GM19238 (cell line): ENCODE measurements at regions not wholly inside any gene's neighbourhood (a gene's known extent, or its start where the extent isn't known, plus 50 kb on each side); places are given as distances from the start of the nearest gene placed in this dataset.

ENCODE experiments used
- DNase-seq: peaks from one replicate; pipeline ENCODE4 v3.0.0; 2011; ENCODE audit warnings: low spot score; ENCODE audit not compliant: insufficient read length

DNA sequence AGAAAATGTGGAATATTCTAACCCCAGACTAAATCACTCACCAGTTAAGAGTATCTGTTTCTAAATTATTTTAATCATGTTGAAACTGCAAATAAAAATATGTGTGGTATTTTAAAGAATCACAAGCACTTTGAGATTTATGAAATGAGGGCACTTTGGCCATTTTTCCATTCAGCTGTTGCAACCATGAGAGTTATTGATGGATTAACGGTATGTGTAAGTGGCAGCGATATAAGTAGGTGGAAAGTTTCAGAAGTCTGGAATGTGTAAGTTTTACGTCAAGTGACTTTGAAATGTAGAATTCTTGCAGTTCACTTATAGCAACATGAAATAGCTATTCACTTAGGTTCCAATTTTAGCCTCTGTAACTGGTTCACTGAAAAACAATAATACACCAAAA, 905.1 kb upstream of the SLIT2 start:
- DNase-seq = no peak

- DNase-seq = no peak
Observed at GRCh38 chr4:19329631-19330030, 922.1 kb upstream of the SLIT2 start.

DNA sequence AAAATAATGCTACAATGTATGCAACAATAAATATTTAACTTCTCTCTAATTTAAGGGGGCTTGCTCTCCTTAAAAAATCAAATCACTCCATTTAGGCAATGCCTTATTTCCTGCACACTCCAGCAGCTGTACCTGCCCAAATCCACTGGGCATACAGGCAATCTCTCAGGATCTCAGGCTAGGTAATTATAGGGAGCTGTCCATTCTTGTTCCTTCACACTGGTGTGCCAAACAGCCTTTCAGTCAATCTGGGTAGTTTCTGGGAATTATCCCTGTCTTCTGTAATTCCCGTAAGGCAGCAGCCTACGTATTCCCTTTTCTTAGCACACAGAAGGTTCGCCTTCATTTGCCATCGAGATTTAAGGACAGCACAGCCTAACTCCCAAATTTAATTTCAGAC, 922.6 kb upstream of the SLIT2 start:
- DNase-seq = no peak

DNA sequence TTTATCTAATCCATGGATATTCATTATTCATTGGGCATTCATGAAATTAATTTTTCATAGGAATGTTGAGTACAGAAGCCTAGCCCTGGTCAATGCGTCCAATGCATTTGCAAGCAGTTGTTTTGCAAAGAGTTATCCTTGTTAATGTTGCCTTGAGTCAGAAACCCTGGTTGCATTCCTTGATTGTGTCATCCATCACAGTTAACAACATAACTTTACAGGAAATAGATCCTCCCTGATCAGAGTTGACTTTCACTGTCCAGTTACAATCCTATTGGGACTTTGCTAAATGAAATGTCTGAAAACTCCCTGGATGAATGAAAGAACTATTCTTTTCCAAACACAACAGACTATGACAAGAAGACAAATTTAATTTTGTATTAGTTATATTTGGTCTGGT, 924.3 kb upstream of the SLIT2 start:
- DNase-seq = no peak

DNA sequence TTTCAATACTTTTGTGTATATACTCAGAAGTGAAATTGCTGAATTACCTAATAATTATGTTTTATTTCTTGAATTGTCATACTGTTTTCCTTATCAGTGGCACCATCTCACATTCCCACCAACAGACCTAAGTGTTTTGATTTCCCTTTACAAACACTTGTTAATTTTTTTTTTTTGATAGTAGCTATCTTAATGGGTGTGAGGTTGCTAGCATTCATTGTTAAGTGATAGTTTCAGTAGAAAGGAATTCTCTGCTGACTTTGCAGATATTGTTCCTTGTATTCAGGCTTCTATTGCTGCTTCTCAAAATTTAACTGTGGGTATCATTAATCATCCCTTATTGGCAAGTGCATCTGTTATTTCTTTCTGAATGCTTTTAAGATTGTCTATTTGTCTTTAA, 927.5 kb upstream of the SLIT2 start:
- no peak for DNase-seq

DNA sequence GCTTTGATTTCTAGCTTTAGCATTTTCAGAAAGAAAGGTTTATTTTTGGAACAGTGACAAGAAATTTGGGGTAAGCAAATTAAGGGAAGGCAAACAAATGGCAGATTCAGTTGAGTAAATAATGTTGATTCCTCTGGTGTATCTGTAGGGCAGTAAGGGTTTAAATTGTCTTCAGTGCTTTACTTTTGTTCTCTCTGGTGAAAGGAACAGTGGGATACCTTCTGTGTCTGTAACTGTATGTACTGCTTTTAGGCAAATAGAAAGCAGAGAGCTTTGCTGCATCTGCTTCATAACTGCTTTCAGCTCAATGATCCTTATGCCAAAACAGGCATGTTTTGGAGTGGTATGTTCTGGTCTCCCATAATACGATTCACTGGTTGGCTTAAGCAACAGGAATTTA, 932.1 kb upstream of the SLIT2 start:
- no peak for DNase-seq

DNA sequence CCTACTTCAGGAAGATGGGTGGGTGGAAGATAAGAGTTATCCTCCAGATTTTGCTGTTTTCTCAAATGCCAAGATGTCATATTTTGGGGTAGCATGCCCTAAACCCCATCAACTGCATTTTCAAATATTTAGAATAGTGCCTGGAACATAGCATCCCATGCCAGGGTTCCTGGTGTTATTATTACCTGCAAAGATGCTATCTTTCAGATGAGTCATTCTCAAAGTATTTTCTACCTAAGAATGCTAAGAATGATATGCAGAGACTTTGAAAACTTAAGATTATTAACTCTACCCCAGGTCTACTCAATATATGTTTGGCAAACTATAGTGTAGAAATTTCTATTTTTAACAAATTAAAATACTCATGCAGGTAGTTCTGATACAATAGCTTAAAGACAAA, 934.3 kb upstream of the SLIT2 start:
- DNase-seq = no peak

DNA sequence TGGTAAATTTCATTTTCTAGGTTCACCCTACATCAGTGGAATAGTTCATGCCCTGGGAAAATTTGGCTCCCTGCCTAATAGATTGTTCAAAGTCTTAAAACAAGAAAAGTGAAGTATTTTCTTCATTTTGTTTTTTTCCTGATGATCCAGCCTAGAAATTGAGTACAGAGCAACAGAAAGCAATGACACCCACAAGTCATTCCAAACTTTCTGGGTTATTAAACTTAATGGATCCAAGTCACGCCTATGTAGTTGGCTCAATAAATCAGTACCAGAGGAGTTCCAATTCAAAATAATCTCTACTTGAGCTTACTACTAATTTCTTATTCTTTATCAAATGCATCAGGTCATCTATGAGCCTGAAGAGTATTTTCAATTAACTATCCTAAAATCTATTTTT, 937.6 kb upstream of the SLIT2 start:
- no peak for DNase-seq

GRCh38 chr4:19309378-19309777, 942.3 kb upstream of the SLIT2 start:
- no peak for DNase-seq

DNA sequence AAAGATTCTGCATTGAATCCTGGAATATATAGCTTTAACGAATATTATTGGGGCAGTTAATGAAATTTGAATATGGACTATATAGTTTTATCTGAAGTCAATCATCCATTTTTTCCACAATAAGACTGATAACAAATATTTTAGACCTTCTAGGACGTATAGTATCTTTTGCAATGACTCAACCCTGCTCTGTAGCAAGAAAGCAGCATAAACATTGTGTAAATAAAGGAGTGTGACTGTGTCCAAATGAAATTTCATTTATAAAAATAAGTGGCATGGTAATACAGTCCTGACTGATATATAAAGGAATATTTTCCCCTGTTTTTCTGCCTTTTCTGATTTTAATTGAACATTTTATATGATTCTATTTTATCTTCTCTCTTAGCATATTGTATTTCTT, 947.7 kb upstream of the SLIT2 start:
- DNase-seq = no peak

DNA sequence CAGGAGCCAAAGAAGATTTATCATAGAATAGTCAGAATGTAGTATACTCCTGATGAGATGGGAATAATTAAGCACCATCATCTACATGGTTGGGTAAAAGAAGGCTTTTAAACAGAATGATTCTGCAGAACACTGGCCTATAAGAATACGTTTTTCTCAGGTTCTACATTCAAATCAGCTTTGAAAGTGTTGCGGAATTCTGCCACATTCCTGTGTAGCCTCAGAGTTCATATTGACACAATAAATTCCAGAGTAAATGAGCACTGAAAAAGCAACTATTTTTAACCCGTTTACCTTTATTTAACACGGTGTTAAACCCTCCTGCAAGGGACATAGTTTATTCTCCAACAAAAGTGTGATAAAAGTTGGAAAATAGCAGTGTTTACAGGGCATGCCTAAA, 950.2 kb upstream of the SLIT2 start:
- DNase-seq = no peak

DNA sequence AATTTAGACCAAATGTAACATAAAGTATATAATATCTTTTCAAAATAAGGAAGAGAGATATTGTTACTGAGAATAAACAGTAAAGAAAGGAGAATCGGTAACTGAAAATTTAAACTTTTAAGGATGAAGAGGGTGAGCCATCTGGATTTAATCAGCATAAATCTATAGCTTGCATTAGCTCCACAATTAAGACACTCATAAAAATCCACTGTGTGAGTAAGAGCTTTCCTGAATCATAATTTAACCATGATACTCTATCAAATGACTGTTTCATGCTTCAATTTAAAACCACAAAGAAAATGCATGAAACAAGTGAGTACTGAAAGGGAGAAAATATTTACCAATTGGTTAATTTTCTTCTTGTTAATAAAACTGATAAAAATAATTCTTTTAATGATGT, 951.5 kb upstream of the SLIT2 start:
- DNase-seq = no peak

DNA sequence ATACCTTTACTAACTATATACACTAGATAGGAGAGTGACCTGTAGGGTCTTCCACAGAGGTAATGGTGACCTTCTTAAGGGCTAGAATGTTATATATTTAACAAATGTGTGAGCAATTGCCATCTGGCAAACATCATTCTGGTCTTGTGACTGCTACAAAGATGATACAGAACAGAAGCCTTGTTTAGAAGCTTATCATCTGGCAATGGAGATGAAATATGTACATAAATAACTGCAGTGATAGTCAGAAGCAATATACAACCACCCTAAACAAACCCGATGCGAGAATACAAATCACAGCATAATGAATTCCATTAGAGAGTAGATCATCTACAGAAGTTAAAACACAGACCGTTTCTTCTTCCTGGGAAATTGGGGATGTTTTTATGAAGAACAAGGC, 952.7 kb upstream of the SLIT2 start:
- no peak for DNase-seq

DNA sequence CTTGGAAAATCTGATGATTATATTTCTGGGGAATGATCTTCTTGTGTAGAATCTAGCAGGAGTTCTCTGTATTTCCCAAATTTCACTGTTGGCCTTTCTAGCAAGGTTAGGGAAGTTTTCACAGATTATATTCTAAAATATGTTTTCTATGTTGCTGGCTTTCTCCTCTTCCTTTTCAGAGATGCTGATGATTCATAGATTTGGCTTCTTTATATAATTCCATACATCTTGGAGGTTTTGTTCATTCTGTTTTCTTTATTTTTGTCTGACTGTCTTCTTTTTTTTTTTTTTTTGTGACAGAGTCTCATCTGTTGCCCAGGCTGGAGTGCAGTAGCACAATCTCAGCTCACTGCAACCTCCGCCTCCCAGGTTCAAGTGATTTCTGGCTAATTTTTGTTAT, 957.9 kb upstream of the SLIT2 start:
- no peak for DNase-seq

- DNase-seq = no peak
Observed at GRCh38 chr4:19293080-19293479, 958.6 kb upstream of the SLIT2 start.

- DNase-seq = no peak
Observed at GRCh38 chr4:19286924-19287323, 964.8 kb upstream of the SLIT2 start.

GRCh38 chr4:19285146-19285545, 966.6 kb upstream of the SLIT2 start:
- no peak for DNase-seq

DNA sequence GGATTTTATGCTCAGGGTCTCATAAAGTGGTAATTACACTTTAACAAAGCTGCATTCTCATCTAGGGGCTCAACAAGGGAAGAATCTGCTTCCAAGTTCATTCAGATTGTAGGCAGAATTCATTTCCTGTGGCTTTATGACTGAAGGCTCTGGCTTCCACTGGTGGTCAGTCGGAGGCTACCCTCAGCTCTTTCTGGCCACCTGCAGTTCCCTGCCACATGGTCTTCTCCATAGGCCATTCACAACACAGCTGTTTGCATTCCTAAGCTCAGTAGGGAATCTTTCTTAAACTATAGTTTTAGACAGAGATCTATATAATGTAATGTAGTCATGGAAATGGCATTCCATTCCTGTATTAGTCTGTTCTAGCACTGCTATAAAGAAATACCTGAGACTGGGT, 973.0 kb upstream of the SLIT2 start:
- no peak for DNase-seq

- no peak for DNase-seq
Observed at GRCh38 chr4:19266566-19266965, 985.1 kb upstream of the SLIT2 start.

DNA sequence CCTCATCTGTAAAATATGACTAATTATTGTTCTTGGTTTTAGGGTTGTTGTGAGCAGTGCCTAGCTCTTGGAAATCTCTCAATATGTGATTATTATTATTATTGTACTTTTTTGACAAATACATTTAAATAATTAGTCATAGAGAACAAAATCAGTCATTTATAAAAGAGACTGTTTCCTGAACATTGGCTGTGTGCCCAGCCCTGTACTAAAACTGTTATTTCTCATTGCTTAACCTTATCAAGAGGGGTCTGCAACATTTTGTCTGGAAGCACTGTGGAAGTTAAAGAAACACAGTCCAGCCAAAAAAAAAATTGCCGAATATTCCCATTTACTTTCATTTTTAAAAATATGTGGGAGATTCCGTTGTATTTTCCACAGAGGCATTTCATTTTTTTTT, 989.2 kb upstream of the SLIT2 start:
- DNase-seq = no peak

DNA sequence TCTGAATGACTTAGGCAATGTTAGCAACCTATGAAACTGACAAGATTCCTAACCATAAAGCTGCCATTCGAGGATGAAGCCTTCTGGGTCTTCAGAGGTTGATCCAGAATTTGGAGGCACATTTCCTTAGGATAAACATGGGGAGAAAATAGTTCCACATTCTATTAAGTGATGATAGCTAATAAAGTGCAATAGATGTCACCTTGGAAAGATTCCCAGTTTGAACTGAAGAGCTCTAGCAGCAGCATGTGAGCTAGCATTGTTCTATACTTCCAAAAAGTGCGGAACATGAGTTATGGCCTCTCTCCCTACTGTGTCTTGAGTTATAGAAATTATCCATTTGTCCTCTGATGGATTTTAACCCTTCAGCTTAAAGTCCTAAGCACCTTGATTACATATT, 991.4 kb upstream of the SLIT2 start:
- DNase-seq = no peak

DNA sequence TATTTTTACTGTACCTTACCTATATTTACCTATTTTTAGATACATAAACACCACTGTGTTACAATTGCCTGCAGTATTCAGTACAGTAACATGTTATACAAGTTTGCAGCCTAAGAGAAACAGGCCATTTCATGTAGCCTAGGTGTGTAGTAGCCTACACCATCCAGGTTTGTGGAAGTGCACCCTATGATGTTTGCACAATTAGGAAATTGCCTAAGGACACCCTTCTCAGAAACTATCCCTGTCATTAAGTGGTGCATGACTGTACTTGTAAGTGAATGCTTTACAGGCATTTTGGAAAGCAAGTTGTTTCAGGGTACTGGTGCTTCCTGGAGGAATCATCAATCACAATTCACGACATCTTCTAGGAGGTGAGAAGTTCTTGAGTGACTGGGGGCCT, 991.8 kb upstream of the SLIT2 start:
- no peak for DNase-seq

- DNase-seq = no peak
Observed at GRCh38 chr4:19256823-19257222, 994.9 kb upstream of the SLIT2 start.

GRCh38 chr4:19254486-19254885, 997.2 kb upstream of the SLIT2 start:
- no peak for DNase-seq

GRCh38 chr4:19248023-19248422, 1003.7 kb upstream of the SLIT2 start:
- no peak for DNase-seq
